Naive thymus-derived CD4-positive, alpha-beta T cell (primary cell): ENCODE measurements at regions not wholly inside any gene's neighbourhood (a gene's known extent, or its start where the extent isn't known, plus 50 kb on each side); places are given as distances from the start of the nearest gene placed in this dataset.
A peak's percentile ranks its signal among the peaks of the same experiment; 100 is the strongest.

Experiments used
- ATAC-seq: fragments of 150-1000 bp; cut with Tn5 transposase; 2 replicates; pipeline ENCODE4 v1.10.0; 2021; ENCODE audit warnings: mild to moderate bottlenecking, moderate library complexity
- CTCF ChIA-PET: fragments of 350-600 bp; sonication (Branson Sonifier 250); formaldehyde crosslinking; loops from one replicate; lab custom pipeline; 2021; ENCODE audit warnings: antibody characterized with exemption; lab: Charles Lee
- POLR2A ChIA-PET: fragments of 350-600 bp; sonication (Branson Sonifier 250); formaldehyde crosslinking; loops from one replicate; lab custom pipeline; 2021; ENCODE audit warnings: antibody characterized with exemption, inconsistent platforms; lab: Charles Lee
- DNase-seq, 9 donors: peaks; one replicate each; pipeline versions ENCODE4 v3.0.0 to v3.0.0-alpha.2; 2020 to 2022; ENCODE audit warnings: mixed read lengths in 1 of 9
- H3K27ac ChIP-seq: one replicate; pipeline ENCODE4 v1.7.0; 2013; ENCODE audit warnings: mild to moderate bottlenecking, low read depth, low read length, moderate library complexity
- H3K27me3 ChIP-seq, 2 donors: one replicate each; pipeline ENCODE4 v1.7.0; 2013; ENCODE audit warnings: low read length in 2 of 2, mild to moderate bottlenecking in 2 of 2, moderate library complexity in 2 of 2; ENCODE audit not compliant: control insufficient read depth in 2 of 2, insufficient read depth in 2 of 2
- H3K36me3 ChIP-seq, 3 experiments: 1 replicate in 2 of 3; 2 replicates in 1 of 3; pipeline ENCODE4 v1.7.0; 2013; ENCODE audit warnings: low read length in 3 of 3, mild to moderate bottlenecking in 3 of 3, moderate library complexity in 1 of 3; ENCODE audit not compliant: insufficient read depth in 3 of 3, control insufficient read depth in 2 of 3
- H3K4me1 ChIP-seq, 2 donors: one replicate each; pipeline ENCODE4 v1.7.0; 2013; ENCODE audit warnings: low read length in 2 of 2, mild to moderate bottlenecking in 2 of 2, moderate library complexity in 1 of 2; ENCODE audit not compliant: control insufficient read depth in 2 of 2, insufficient read depth in 2 of 2
- H3K4me3 ChIP-seq: 2 replicates; pipeline ENCODE4 v1.7.0; 2013; ENCODE audit warnings: mild to moderate bottlenecking, low read length
- H3K9me3 ChIP-seq, 3 experiments: 1 replicate in 2 of 3; 2 replicates in 1 of 3; pipeline ENCODE4 v1.7.0; 2013; ENCODE audit warnings: low read length in 3 of 3; ENCODE audit not compliant: control insufficient read depth in 2 of 3
- H3K27ac Mint-ChIP-seq, 9 donors: one replicate each; pipeline ENCODE4 v1.8.0; 2020 to 2022; ENCODE audit warnings: mixed read lengths in 9 of 9, mild to moderate bottlenecking in 8 of 9, moderate library complexity in 5 of 9, inconsistent platforms in 2 of 9
- H3K27me3 Mint-ChIP-seq, 5 donors: one replicate each; pipeline ENCODE4 v1.8.0; 2021 to 2022; ENCODE audit warnings: mixed read lengths in 5 of 5, mild to moderate bottlenecking in 1 of 5
- H3K36me3 Mint-ChIP-seq, 5 donors: one replicate each; pipeline ENCODE4 v1.8.0; 2020 to 2022; ENCODE audit warnings: mixed read lengths in 5 of 5, mild to moderate bottlenecking in 3 of 5, inconsistent platforms in 1 of 5
- H3K4me1 Mint-ChIP-seq, 7 donors: one replicate each; pipeline ENCODE4 v1.8.0; 2020 to 2022; ENCODE audit warnings: mixed read lengths in 7 of 7, mild to moderate bottlenecking in 3 of 7, inconsistent platforms in 1 of 7
- H3K4me3 Mint-ChIP-seq, 10 donors: one replicate each; pipeline ENCODE4 v1.8.0; 2020 to 2022; ENCODE audit warnings: mild to moderate bottlenecking in 10 of 10, mixed read lengths in 10 of 10, moderate library complexity in 6 of 10, inconsistent platforms in 2 of 10
- H3K9me3 Mint-ChIP-seq, 11 donors: one replicate each; pipeline ENCODE4 v1.8.0; 2020 to 2022; ENCODE audit warnings: mixed read lengths in 11 of 11, mild to moderate bottlenecking in 4 of 11, inconsistent platforms in 1 of 11, moderate library complexity in 1 of 11
- intact Hi-C, 2 donors: fragments of 100-400 bp; cut with micrococcal nuclease; formaldehyde crosslinking; loops; one replicate each; pipeline ENCODE4 v1.15.1; 2023

GRCh38 chr7:46000513-46000912 lies 79.4 kb upstream of the IGFBP3 start:
- no peak for DNase-seq
- Mint-ChIP-seq H3K4me3 (no peak overlapping the region), H3K4me1 (peaks cover 0 to 1% (median 0%) of the 10 kb centered on the region in 7 donors), H3K9me3 (peaks cover 10 to 78% (median 34%) of the 10 kb centered on the region in 11 donors), H3K27ac (no peak overlapping the region), H3K36me3 (peaks cover 0 to 45% (median 17%) of the 10 kb centered on the region in 5 donors), H3K27me3 (no peaks in the 10 kb centered on the region)
- intact Hi-C loops: no loop called here
- ATAC-seq: no peak
- Histone ChIP-seq H3K9me3 (peaks cover 0 to 15% (median 0%) of the 10 kb centered on the region in 3 experiments), H3K36me3 (no peaks in the 10 kb centered on the region), H3K4me1 (no peaks in the 10 kb centered on the region), H3K4me3 (no peak overlapping the region), H3K27ac (no peak overlapping the region), H3K27me3 (no peaks in the 10 kb centered on the region)
- CTCF ChIA-PET: no interaction called here
- POLR2A ChIA-PET: no interaction called here

GRCh38 chr7:45999541-45999940 lies 78.5 kb upstream of the IGFBP3 start:
- Histone ChIP-seq H3K9me3 (peaks cover 0 to 23% (median 0%) of the 10 kb centered on the region in 3 experiments), H3K4me3 (no peak overlapping the region), H3K27me3 (no peaks in the 10 kb centered on the region), H3K27ac (no peak overlapping the region), H3K4me1 (no peaks in the 10 kb centered on the region), H3K36me3 (no peaks in the 10 kb centered on the region)
- no peaks in the 10 kb centered on the region for H3K27me3 Mint-ChIP-seq
- POLR2A ChIA-PET: no interaction called here
- intact Hi-C loops: no loop called here
- no peak overlapping the region for H3K27ac Mint-ChIP-seq
- H3K4me1 Mint-ChIP-seq: peaks cover 0 to 1% (median 0%) of the 10 kb centered on the region in 7 donors
- no peak for ATAC-seq
- DNase-seq: no peak
- H3K9me3 Mint-ChIP-seq: peaks cover 10 to 87% (median 38%) of the 10 kb centered on the region in 11 donors
- H3K36me3 Mint-ChIP-seq: peaks cover 0 to 45% (median 21%) of the 10 kb centered on the region in 5 donors
- CTCF ChIA-PET: no interaction called here
- H3K4me3 Mint-ChIP-seq: no peak overlapping the region

GRCh38 chr7:45998506-45998905 lies 77.4 kb upstream of the IGFBP3 start:
- Mint-ChIP-seq H3K27me3 (no peaks in the 10 kb centered on the region), H3K27ac (no peak overlapping the region), H3K9me3 (peaks cover 10 to 89% (median 36%) of the 10 kb centered on the region in 11 donors), H3K36me3 (peaks cover 0 to 55% (median 28%) of the 10 kb centered on the region in 5 donors), H3K4me3 (no peak overlapping the region), H3K4me1 (no peaks in the 10 kb centered on the region)
- Histone ChIP-seq H3K27ac (no peak overlapping the region), H3K4me3 (no peak overlapping the region), H3K36me3 (no peaks in the 10 kb centered on the region), H3K4me1 (no peaks in the 10 kb centered on the region), H3K27me3 (no peaks in the 10 kb centered on the region), H3K9me3 (peaks cover 0 to 21% (median 0%) of the 10 kb centered on the region in 3 experiments)
- DNase-seq (no peak), ATAC-seq (no peak)
- ChIA-PET CTCF (no interaction called here), POLR2A (no interaction called here)
- intact Hi-C loops: no loop called here

DNA sequence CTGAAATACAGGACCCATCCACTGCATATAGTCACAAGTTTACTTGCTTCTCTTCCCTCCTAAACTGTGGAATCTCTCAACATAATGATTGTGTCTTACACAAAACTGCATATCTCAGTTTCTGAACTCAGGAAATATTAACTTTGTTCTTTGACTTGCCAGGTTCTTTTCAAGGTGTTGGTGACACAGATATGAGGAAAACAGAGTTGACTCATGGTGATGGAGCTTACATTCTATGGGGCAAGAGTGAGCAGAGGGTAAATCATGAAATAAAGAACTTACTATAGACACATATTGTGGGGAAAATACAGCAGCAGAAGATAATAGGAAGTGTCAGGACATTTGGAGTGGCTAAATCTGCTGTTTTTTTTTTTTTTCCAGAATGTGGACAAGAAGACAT lies 72.5 kb upstream of the IGFBP3 start:
- H3K9me3 Mint-ChIP-seq: peaks cover 13 to 58% (median 31%) of the 10 kb centered on the region in 11 donors
- H3K27me3 Mint-ChIP-seq: no peaks in the 10 kb centered on the region
- no peaks in the 10 kb centered on the region for H3K4me1 Mint-ChIP-seq
- Histone ChIP-seq H3K4me1 (no peaks in the 10 kb centered on the region), H3K27me3 (no peaks in the 10 kb centered on the region), H3K36me3 (no peaks in the 10 kb centered on the region), H3K9me3 (peaks cover 0 to 17% (median 0%) of the 10 kb centered on the region in 3 experiments), H3K27ac (no peak overlapping the region), H3K4me3 (no peak overlapping the region)
- H3K36me3 Mint-ChIP-seq: peaks cover 0 to 69% (median 39%) of the 10 kb centered on the region in 5 donors
- ATAC-seq (no peak), DNase-seq (no peak)
- ChIA-PET POLR2A (no interaction called here), CTCF (no interaction called here)
- no peak overlapping the region for H3K4me3 Mint-ChIP-seq
- intact Hi-C loops: no loop called here
- H3K27ac Mint-ChIP-seq: no peak overlapping the region

GRCh38 chr7:45992826-45993225 lies 71.8 kb upstream of the IGFBP3 start:
- Histone ChIP-seq H3K4me1 (no peaks in the 10 kb centered on the region), H3K36me3 (no peaks in the 10 kb centered on the region), H3K4me3 (no peak overlapping the region), H3K27ac (no peak overlapping the region), H3K27me3 (no peaks in the 10 kb centered on the region), H3K9me3 (peaks cover 0 to 15% (median 0%) of the 10 kb centered on the region in 3 experiments)
- Mint-ChIP-seq H3K9me3 (peaks cover 9 to 50% (median 27%) of the 10 kb centered on the region in 11 donors), H3K4me1 (no peaks in the 10 kb centered on the region), H3K4me3 (no peak overlapping the region), H3K27ac (no peak overlapping the region), H3K27me3 (no peaks in the 10 kb centered on the region), H3K36me3 (peaks cover 0 to 67% (median 35%) of the 10 kb centered on the region in 5 donors)
- POLR2A ChIA-PET: no interaction called here
- DNase-seq: no peak
- intact Hi-C loops: no loop called here
- CTCF ChIA-PET: no interaction called here
- no peak for ATAC-seq

- Mint-ChIP-seq H3K36me3 (peaks cover 0 to 59% (median 21%) of the 10 kb centered on the region in 5 donors), H3K4me3 (no peak overlapping the region), H3K4me1 (no peaks in the 10 kb centered on the region), H3K27me3 (peaks cover 0 to 3% (median 0%) of the 10 kb centered on the region in 5 donors), H3K9me3 (peaks cover 3 to 25% (median 12%) of the 10 kb centered on the region in 11 donors), H3K27ac (no peak overlapping the region)
- no peaks in the 10 kb centered on the region for H3K4me1 ChIP-seq
- no peak for ATAC-seq
- peaks cover 0 to 6% (median 0%) of the 10 kb centered on the region in 3 experiments for H3K9me3 ChIP-seq
- intact Hi-C loops: no loop called here
- no peaks in the 10 kb centered on the region for H3K36me3 ChIP-seq
- H3K27me3 ChIP-seq: no peaks in the 10 kb centered on the region
- DNase-seq: no peak
- POLR2A ChIA-PET: no interaction called here
- H3K27ac ChIP-seq: no peak overlapping the region
- no peak overlapping the region for H3K4me3 ChIP-seq
- CTCF ChIA-PET: no interaction called here
These were observed 69.2 kb upstream of the IGFBP3 start for GRCh38 chr7:45990276-45990675.

DNA sequence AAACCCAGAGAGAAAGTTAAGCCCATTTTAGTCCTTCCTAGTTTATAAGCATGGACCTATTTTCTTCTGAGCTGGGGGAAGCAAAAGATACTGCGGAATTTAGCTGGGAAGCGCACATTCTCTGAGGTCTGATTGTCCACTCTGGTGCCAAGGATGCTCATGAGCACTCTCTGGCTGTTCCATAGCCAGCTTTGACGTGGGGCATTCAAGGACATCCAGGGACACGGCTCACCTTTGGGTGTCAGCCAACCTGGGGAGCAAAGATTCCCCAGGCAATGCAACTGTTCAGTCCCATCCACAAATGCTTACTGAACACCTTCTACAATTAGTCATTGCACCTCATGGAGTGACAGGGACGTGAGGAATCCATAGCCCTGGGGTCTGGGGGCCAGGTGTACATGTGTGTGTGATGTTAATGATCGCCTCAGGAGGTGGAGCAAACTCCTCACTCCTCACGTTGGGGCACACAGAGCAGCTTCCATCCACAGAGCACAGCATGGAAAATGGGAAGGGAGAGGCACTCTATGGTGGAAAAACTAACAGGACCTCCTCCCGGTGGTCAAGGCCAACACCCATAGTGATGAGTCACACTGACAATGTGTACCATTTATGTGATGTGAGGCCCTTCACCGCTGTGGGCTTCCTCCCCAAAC lies 67.5 kb upstream of the IGFBP3 start:
- no peak overlapping the region for H3K4me3 Mint-ChIP-seq
- no peaks in the 10 kb centered on the region for H3K4me1 Mint-ChIP-seq
- peaks cover 0 to 3% (median 0%) of the 10 kb centered on the region in 5 donors for H3K27me3 Mint-ChIP-seq
- peaks cover 0 to 54% (median 7%) of the 10 kb centered on the region in 5 donors for H3K36me3 Mint-ChIP-seq
- no peak for ATAC-seq
- no peaks in the 10 kb centered on the region for H3K36me3 ChIP-seq
- H3K4me1 ChIP-seq: no peaks in the 10 kb centered on the region
- H3K9me3 ChIP-seq: no peaks in the 10 kb centered on the region
- ChIA-PET CTCF (no interaction called here), POLR2A (no interaction called here)
- peaks cover 2 to 8% (median 3%) of the 10 kb centered on the region in 11 donors for H3K9me3 Mint-ChIP-seq
- H3K27ac ChIP-seq: no peak overlapping the region
- DNase-seq: no peak
- intact Hi-C loops: no loop called here
- no peaks in the 10 kb centered on the region for H3K27me3 ChIP-seq
- H3K27ac Mint-ChIP-seq: peak overlapping the region in 1 of 9 donors; percentile 47
- no peak overlapping the region for H3K4me3 ChIP-seq
